ENCODE measurements at regions not wholly inside any gene's neighbourhood (a gene's known extent, or its start where the extent isn't known, plus 50 kb on each side); places are given as distances from the start of the nearest gene placed in this dataset.

DNA sequence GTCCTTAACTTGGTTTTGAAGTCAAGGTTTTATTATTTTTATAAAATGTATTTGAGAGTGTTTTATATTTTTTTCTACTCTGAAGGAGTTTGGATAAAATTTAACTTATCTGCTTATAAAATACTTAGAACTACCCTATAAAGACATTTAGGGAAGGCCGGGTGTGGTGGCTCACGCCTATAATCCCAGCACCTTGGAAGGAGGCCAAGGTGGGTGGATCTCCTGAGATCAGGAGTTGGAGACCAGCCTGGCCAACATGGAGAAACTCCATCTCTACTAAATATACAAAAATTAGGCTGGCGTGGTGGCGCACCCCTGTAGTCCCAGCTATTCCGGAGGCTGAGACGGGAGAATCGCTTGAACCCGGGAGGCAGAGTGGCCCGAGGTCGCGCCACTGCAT is 486.4 kb downstream of the DSC3 start:
- no peak for FAIRE-seq
- Histone ChIP-seq H3K27ac (ENCODE audit: low read depth in 2 of 2, low read length in 2 of 2) (no peak overlapping the region), H3K4me1 (ENCODE audit: control insufficient read depth in 2 of 3, insufficient read depth in 2 of 3, low read depth in 1 of 3, low read length in 3 of 3) (no peaks in the 10 kb centered on the region), H3K36me3 (ENCODE audit: control insufficient read depth in 2 of 3, insufficient read depth in 3 of 3, low read length in 3 of 3) (no peaks in the 10 kb centered on the region), H3K9ac (ENCODE audit: low read length in 3 of 3) (no peak overlapping the region), H3K9me3 (ENCODE audit: control insufficient read depth in 2 of 3, insufficient read depth in 1 of 3, low read length in 3 of 3) (no peaks in the 10 kb centered on the region), H3K27me3 (ENCODE audit: control insufficient read depth, insufficient read depth, low read length) (no peaks in the 10 kb centered on the region), H3K4me3 (ENCODE audit: low read length in 3 of 3) (no peak overlapping the region)
- TF ChIP-seq, protein P1, sequence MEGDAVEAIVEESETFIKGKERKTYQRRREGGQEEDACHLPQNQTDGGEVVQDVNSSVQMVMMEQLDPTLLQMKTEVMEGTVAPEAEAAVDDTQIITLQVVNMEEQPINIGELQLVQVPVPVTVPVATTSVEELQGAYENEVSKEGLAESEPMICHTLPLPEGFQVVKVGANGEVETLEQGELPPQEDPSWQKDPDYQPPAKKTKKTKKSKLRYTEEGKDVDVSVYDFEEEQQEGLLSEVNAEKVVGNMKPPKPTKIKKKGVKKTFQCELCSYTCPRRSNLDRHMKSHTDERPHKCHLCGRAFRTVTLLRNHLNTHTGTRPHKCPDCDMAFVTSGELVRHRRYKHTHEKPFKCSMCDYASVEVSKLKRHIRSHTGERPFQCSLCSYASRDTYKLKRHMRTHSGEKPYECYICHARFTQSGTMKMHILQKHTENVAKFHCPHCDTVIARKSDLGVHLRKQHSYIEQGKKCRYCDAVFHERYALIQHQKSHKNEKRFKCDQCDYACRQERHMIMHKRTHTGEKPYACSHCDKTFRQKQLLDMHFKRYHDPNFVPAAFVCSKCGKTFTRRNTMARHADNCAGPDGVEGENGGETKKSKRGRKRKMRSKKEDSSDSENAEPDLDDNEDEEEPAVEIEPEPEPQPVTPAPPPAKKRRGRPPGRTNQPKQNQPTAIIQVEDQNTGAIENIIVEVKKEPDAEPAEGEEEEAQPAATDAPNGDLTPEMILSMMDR (IDR thresholded peaks at IDR 0.05; ENCODE audit: borderline replicate concordance, extremely low read depth, insufficient read depth) = no peak
- DNase-seq = no peak
- intact Hi-C loops (cut with DNase I) = no loop called here

DNA sequence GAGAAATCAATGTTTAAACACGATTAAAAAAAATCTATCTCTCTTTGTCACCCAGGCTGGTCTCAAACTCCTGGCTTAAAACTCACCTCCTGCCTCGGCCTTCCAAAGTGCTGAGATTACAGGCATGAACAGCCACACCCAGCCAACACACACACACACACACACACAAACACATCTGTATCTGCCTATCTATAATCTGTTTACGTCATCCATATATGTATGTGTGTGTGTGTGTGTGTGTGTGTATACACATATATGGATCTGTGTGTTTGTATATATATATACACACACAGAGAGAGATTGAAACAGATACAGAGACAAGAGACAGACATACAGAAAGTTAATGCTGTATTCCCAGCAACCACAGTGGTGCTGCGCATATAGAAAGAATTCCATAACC is 497.1 kb downstream of the DSC3 start:
- TF ChIP-seq, protein P1 (IDR thresholded peaks at IDR 0.05; ENCODE audit: borderline replicate concordance, extremely low read depth, insufficient read depth) = no peak
- DNase-seq (no peak), FAIRE-seq (no peak)
- Histone ChIP-seq H3K4me3 (ENCODE audit: low read length in 3 of 3) (no peak overlapping the region), H3K9me3 (ENCODE audit: control insufficient read depth in 2 of 3, insufficient read depth in 1 of 3, low read length in 3 of 3) (no peaks in the 10 kb centered on the region), H3K27me3 (ENCODE audit: control insufficient read depth, insufficient read depth, low read length) (no peaks in the 10 kb centered on the region), H3K36me3 (ENCODE audit: control insufficient read depth in 2 of 3, insufficient read depth in 3 of 3, low read length in 3 of 3) (no peaks in the 10 kb centered on the region), H3K9ac (ENCODE audit: low read length in 3 of 3) (no peak overlapping the region), H3K4me1 (ENCODE audit: control insufficient read depth in 2 of 3, insufficient read depth in 2 of 3, low read depth in 1 of 3, low read length in 3 of 3) (no peaks in the 10 kb centered on the region), H3K27ac (ENCODE audit: low read depth in 2 of 2, low read length in 2 of 2) (no peak overlapping the region)
- intact Hi-C loops (cut with DNase I) = no loop called here

DNA sequence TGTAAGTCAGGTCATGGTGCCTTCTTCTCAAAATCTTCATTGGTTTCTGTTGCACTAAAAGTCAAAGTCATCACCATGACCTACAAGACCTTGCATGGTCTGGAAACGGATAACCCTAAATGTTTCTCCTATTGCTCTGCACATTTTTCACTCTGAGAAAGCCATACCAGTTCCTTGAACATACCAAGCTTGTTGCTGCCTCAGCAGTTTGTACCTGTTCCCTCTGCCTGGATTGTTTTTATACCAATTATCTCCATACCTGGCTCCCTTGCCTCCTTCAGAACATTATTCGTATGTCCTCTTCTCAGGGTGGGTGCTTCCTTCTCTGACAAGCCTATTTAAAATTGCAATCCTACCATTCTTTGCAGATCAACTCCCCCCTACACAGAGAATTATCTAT is 498.4 kb downstream of the DSC3 start:
- Histone ChIP-seq H3K9me3 (ENCODE audit: control insufficient read depth in 2 of 3, insufficient read depth in 1 of 3, low read length in 3 of 3) (no peaks in the 10 kb centered on the region), H3K9ac (ENCODE audit: low read length in 3 of 3) (no peak overlapping the region), H3K4me3 (ENCODE audit: low read length in 3 of 3) (no peak overlapping the region), H3K27me3 (ENCODE audit: control insufficient read depth, insufficient read depth, low read length) (no peaks in the 10 kb centered on the region), H3K27ac (ENCODE audit: low read depth in 2 of 2, low read length in 2 of 2) (no peak overlapping the region), H3K36me3 (ENCODE audit: control insufficient read depth in 2 of 3, insufficient read depth in 3 of 3, low read length in 3 of 3) (no peaks in the 10 kb centered on the region), H3K4me1 (ENCODE audit: control insufficient read depth in 2 of 3, insufficient read depth in 2 of 3, low read depth in 1 of 3, low read length in 3 of 3) (no peaks in the 10 kb centered on the region)
- DNase-seq = no peak
- intact Hi-C loops (cut with DNase I) = no loop called here
- FAIRE-seq = no peak
- TF ChIP-seq, protein P1 (IDR thresholded peaks at IDR 0.05; ENCODE audit: borderline replicate concordance, extremely low read depth, insufficient read depth) = no peak

DNA sequence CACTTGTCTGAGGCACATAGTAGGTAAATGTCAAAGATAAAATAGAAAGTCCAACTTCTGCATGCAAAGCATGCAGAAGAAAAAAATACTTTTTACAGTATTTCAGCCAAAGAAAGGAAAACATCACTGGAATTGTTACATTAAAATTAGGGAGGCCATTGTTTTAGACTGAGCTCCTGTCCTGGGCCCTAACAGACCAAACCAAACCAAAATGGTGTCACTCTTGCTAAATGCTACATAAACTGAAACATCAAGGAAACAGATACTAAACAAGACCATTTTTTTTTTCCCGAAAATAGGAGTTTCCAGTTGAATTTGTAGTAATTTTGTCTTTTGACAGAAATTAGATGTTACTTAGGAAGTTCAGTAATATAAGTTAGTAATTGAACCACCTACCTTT is 508.8 kb downstream of the DSC3 start:
- TF ChIP-seq, protein P1 (IDR thresholded peaks at IDR 0.05; ENCODE audit: borderline replicate concordance, extremely low read depth, insufficient read depth) = no peak
- no peak for FAIRE-seq
- intact Hi-C loops (cut with DNase I) = no loop called here

More for the DNA sequence above, 508.8 kb downstream of the DSC3 start:
- Histone ChIP-seq H3K4me3 (ENCODE audit: low read length in 3 of 3) (no peak overlapping the region), H3K4me1 (ENCODE audit: control insufficient read depth in 2 of 3, insufficient read depth in 2 of 3, low read depth in 1 of 3, low read length in 3 of 3) (no peaks in the 10 kb centered on the region), H3K36me3 (ENCODE audit: control insufficient read depth in 2 of 3, insufficient read depth in 3 of 3, low read length in 3 of 3) (no peaks in the 10 kb centered on the region), H3K9me3 (ENCODE audit: control insufficient read depth in 2 of 3, insufficient read depth in 1 of 3, low read length in 3 of 3) (no peaks in the 10 kb centered on the region), H3K27me3 (ENCODE audit: control insufficient read depth, insufficient read depth, low read length) (no peaks in the 10 kb centered on the region), H3K9ac (ENCODE audit: low read length in 3 of 3) (no peak overlapping the region), H3K27ac (ENCODE audit: low read depth in 2 of 2, low read length in 2 of 2) (no peak overlapping the region)
- no peak for DNase-seq
